Sigmoid colon (tissue), 6 donors: ENCODE measurements at regions not wholly inside any gene's neighbourhood (a gene's known extent, or its start where the extent isn't known, plus 50 kb on each side); places are given as distances from the start of the nearest gene placed in this dataset.

Experiments used
- DNase-seq: peaks from one replicate; pipeline ENCODE4 v3.0.0-alpha.2; 2019
- H3K27ac ChIP-seq, 4 donors: fragments of 200-600 bp; sonication (generic); one replicate each; pipeline ENCODE4 v1.5.1; 2016 to 2019; ENCODE audit warnings: mild to moderate bottlenecking in 1 of 4
- H3K27me3 ChIP-seq, 3 donors: fragments of 200-600 bp; sonication (generic); one replicate each; pipeline ENCODE4 v1.5.1; 2019; ENCODE audit warnings: mild to moderate bottlenecking in 1 of 3
- H3K36me3 ChIP-seq, 4 donors: fragments of 200-600 bp; sonication (generic); one replicate each; pipeline ENCODE4 v1.5.1; 2016 to 2019
- H3K4me1 ChIP-seq, 4 donors: fragments of 200-600 bp; sonication (generic); one replicate each; pipeline ENCODE4 v1.5.1; 2017 to 2019
- H3K4me3 ChIP-seq, 4 donors: fragments of 200-600 bp; sonication (generic); one replicate each; pipeline ENCODE4 v1.5.1; 2017 to 2019; ENCODE audit warnings: mild to moderate bottlenecking in 2 of 4, moderate library complexity in 1 of 4
- H3K9me3 ChIP-seq, 4 donors: fragments of 200-600 bp in 3 of 4; sonication (generic) in 3 of 4; one replicate each; pipeline versions ENCODE4 v1.5.1 to v1.6.1; 2013 to 2019
- CTCF ChIP-seq, 4 experiments: fragments of 450-650 bp in 3 of 4; fragments of 200-600 bp in 1 of 4; IDR thresholded peaks; one replicate each; pipeline ENCODE4 v1.5.1; 2016 to 2019; ENCODE audit warnings: antibody characterized with exemption in 4 of 4, mild to moderate bottlenecking in 3 of 4, moderate library complexity in 2 of 4
- EP300 ChIP-seq, 4 donors: sonication (generic); formaldehyde crosslinking; IDR thresholded peaks; one replicate each; pipeline ENCODE4 v1.6.1; 2017; ENCODE audit warnings: antibody characterized with exemption in 4 of 4
- POLR2A ChIP-seq, 2 donors: fragments of 450-650 bp; IDR thresholded peaks; one replicate each; pipeline ENCODE4 v1.6.1; 2016; ENCODE audit warnings: antibody characterized with exemption in 2 of 2, mild to moderate bottlenecking in 2 of 2, moderate library complexity in 2 of 2
- POLR2AphosphoS5 ChIP-seq, 4 donors: sonication (generic); formaldehyde crosslinking; IDR thresholded peaks; one replicate each; pipeline ENCODE4 v1.6.1; 2017; ENCODE audit warnings: antibody characterized with exemption in 4 of 4
- WGBS, 2 donors: extraction: QIAGEN DNeasy Blood & Tissue Kit; methylation state at CpG; one replicate each; pipeline ENCODE4 v1.1.7; 2013; 5-methylcytosine and 5-hydroxymethylcytosine counted together
- intact Hi-C: fragments of 100-400 bp; cut with DNase I; formaldehyde crosslinking; loops from one replicate; pipeline ENCODE4 v1.15.1; 2023
- donor health status: healthy with polysubstance abuse.
- donor health status: healthy.

DNA sequence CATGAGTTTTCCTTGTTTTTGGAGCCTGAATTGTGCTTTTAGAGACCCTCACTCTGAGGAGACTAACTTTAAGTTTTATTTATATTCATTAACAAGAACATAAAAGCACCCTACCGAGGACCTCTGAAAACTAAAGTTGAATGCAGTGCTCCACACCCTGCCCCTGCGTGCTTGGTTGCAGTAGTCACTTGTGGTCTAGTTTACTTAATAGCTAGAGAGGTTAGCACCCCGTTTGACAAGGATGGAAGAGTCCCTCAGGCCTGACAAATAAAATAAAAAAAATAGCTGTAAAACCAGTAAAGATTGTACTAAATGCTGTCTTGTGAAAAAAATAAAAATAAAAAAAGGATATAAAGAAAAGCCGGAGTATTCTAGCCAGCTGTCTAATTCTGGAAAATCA, 395.2 kb downstream of the MTX2 start:
- intact Hi-C loops, result no loop called here
- Histone ChIP-seq H3K27me3 (no peaks in the 10 kb centered on the region), H3K27ac (no peak overlapping the region), H3K4me1 (peaks cover 0 to 9% (median 5%) of the 10 kb centered on the region in 4 donors), H3K9me3 (no peaks in the 10 kb centered on the region), H3K4me3 (no peak overlapping the region), H3K36me3 (no peaks in the 10 kb centered on the region)
- 74% methylated on average over 4 of the region's 4 CpGs for WGBS, 2 donors
- no peak for DNase-seq
- TF ChIP-seq POLR2AphosphoS5 (IDR thresholded peaks at IDR 0.05) (no peak), EP300 (IDR thresholded peaks at IDR 0.05) (no peak), POLR2A (IDR thresholded peaks at IDR 0.05) (no peak), CTCF (IDR thresholded peaks at IDR 0.05) (no peak)

- peaks cover 0 to 13% (median 5%) of the 10 kb centered on the region in 4 donors for H3K4me1 ChIP-seq
- H3K27ac ChIP-seq, result no peak overlapping the region
- no peak for TF ChIP-seq EP300 (IDR thresholded peaks at IDR 0.05)
- H3K9me3 ChIP-seq, result no peaks in the 10 kb centered on the region
- H3K27me3 ChIP-seq, result no peaks in the 10 kb centered on the region
- no peak for DNase-seq
- intact Hi-C loops, result no loop called here
- WGBS, 2 donors, result 90 to 98% methylated on average over 1 of the region's 1 CpG
- no peak overlapping the region for H3K4me3 ChIP-seq
- no peaks in the 10 kb centered on the region for H3K36me3 ChIP-seq
Observed at GRCh38 chr2:176665086-176665485, 395.8 kb downstream of the MTX2 start.

GRCh38 chr2:176668912-176669311, 399.7 kb downstream of the MTX2 start:
- intact Hi-C loops, result no loop called here
- Histone ChIP-seq H3K4me1 (peaks cover 0 to 13% (median 8%) of the 10 kb centered on the region in 4 donors), H3K36me3 (no peaks in the 10 kb centered on the region), H3K27me3 (no peaks in the 10 kb centered on the region), H3K4me3 (no peak overlapping the region), H3K9me3 (no peaks in the 10 kb centered on the region), H3K27ac (peak overlapping the region in 1 of 4 donors; percentile 35)
- TF ChIP-seq POLR2AphosphoS5 (IDR thresholded peaks at IDR 0.05), result no peak
- TF ChIP-seq CTCF (IDR thresholded peaks at IDR 0.05), result no peak
- TF ChIP-seq EP300 (IDR thresholded peaks at IDR 0.05), result no peak
- no peak for TF ChIP-seq POLR2A (IDR thresholded peaks at IDR 0.05)
- DNase-seq, result no peak

DNA sequence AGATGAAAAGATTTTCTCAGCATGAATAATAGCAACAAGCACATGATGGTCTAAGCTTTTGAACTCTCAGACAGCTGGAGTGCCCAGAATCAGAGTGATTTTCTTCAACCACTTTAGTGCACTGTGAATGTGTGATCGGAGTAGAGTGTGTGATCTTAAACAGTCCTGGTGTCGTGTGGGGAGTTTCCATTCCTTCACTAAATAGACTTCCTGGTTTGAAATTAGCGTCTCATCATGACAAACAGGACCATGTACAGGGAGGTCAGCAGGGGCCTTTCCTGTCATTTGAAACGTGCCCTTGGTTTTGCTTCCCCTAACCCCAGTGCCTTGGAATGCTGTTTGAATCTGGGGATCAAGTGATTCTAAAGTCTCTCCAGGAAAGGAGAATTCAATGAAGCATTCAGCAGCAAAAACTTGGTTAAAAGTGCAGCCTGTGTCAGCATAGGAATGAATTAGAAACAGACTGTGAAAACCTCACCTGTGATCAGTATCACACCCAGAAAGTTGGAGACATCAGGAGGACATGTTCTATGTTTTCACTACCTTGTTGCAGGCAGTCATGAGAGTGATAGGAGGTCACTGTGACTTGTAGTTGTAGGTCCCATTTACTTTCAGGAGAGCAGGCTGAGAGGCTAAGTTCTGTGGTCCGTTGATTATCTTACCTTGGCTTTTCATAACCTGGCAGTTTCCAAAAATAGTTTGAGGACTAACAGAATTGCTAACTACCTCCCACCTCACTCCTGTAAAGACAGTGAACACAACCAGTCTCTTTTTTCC, 400.3 kb downstream of the MTX2 start:
- no peaks in the 10 kb centered on the region for H3K9me3 ChIP-seq
- H3K4me1 ChIP-seq, result peaks cover 0 to 13% (median 8%) of the 10 kb centered on the region in 4 donors
- peak overlapping the region in 2 of 4 donors; percentile 14 to 35 for H3K27ac ChIP-seq
- TF ChIP-seq EP300 (IDR thresholded peaks at IDR 0.05), result no peak
- no peak for TF ChIP-seq POLR2AphosphoS5 (IDR thresholded peaks at IDR 0.05)
- TF ChIP-seq CTCF (IDR thresholded peaks at IDR 0.05), result no peak
- TF ChIP-seq POLR2A (IDR thresholded peaks at IDR 0.05), result no peak
- no peak overlapping the region for H3K4me3 ChIP-seq
- 54 to 55% methylated on average over 5 of the region's 5 CpGs for WGBS, 2 donors
- DNase-seq, result no peak
- no peaks in the 10 kb centered on the region for H3K27me3 ChIP-seq
- intact Hi-C loops, result no loop called here
- no peaks in the 10 kb centered on the region for H3K36me3 ChIP-seq

DNA sequence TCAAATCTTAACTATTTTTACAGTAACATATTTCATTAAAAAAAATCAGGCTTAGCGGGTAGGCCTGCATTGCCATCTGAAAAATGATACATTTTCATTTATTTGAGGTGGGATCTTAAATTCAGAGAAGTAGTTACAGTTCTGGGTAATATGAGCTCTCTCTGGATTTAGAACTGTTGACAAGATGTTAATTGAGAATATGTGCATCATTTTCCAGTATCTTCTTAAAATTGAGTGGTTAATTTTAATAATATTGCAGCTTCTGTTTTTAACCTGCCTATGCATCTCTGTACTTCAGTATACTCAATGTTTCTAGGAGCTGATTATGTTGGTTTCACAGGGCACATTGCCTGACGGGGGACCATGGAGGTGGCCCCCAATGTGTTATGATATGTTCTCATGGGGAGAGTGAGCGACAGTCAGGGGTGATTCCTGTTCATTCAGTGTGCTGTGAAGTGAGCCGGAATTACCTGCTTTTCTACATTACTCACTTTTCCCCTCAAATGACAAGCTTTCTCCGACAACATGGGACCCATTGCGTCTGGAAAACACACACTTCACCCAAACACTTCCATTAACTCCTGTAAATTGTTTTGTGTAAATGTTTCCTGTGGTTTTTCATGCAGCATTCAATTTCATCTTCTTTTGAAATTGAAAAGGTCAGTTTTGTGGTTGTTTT, 406.2 kb downstream of the MTX2 start:
- Histone ChIP-seq H3K4me1 (peaks cover 0 to 6% (median 0%) of the 10 kb centered on the region in 4 donors), H3K36me3 (no peaks in the 10 kb centered on the region), H3K27me3 (no peaks in the 10 kb centered on the region), H3K9me3 (no peaks in the 10 kb centered on the region), H3K27ac (no peak overlapping the region), H3K4me3 (no peak overlapping the region)
- no peak for DNase-seq
- intact Hi-C loops, result no loop called here
- WGBS, 2 donors, result 94 to 95% methylated on average over 6 of the region's 6 CpGs
- TF ChIP-seq POLR2AphosphoS5 (IDR thresholded peaks at IDR 0.05), result no peak
- no peak for TF ChIP-seq POLR2A (IDR thresholded peaks at IDR 0.05)
- no peak for TF ChIP-seq EP300 (IDR thresholded peaks at IDR 0.05)
- TF ChIP-seq CTCF (IDR thresholded peaks at IDR 0.05), result no peak
